Prostate gland (tissue), 2 donors: ENCODE measurements at regions not wholly inside any gene's neighbourhood (a gene's known extent, or its start where the extent isn't known, plus 50 kb on each side); places are given as distances from the start of the nearest gene placed in this dataset.

Source experiments
- CTCF ChIP-seq, 4 experiments: fragments of 200-600 bp in 2 of 4; fragments of 450-650 bp in 2 of 4; sonication (generic) in 2 of 4; IDR thresholded peaks; 1 replicate in 3 of 4; 2 replicates in 1 of 4; pipeline ENCODE4 v1.5.1; 2016 to 2019; ENCODE audit warnings: antibody characterized with exemption in 4 of 4, mild to moderate bottlenecking in 2 of 4, moderate library complexity in 2 of 4
- POLR2AphosphoS5 ChIP-seq: sonication (generic); formaldehyde crosslinking; IDR thresholded peaks from one replicate; pipeline ENCODE4 v1.6.1; 2017; ENCODE audit warnings: antibody characterized with exemption

- TF ChIP-seq POLR2AphosphoS5 (no peak), CTCF (IDR thresholded peaks at IDR 0.05) (no peak)
These were observed 383.7 kb downstream of the ETNK1 start for GRCh38 chr12:23008623-23009022.
